Stimulated activated CD8-positive, alpha-beta memory T cell treated with anti-CD3 and anti-CD28 coated beads, Interleukin-4, amount 100 ng/mL, for 48 hours (primary cell): ENCODE measurements at regions not wholly inside any gene's neighbourhood (a gene's known extent, or its start where the extent isn't known, plus 50 kb on each side); places are given as distances from the start of the nearest gene placed in this dataset.

ENCODE experiments used
- DNase-seq: peaks from one replicate; pipeline ENCODE4 v3.0.0-alpha.2; 2020

- no peak for DNase-seq
Observed at GRCh38 chr2:236317938-236318396, 53.8 kb upstream of the ASB18 start.

GRCh38 chr2:236318401-236318800 lies 54.2 kb upstream of the ASB18 start:
- no peak for DNase-seq

GRCh38 chr2:236319036-236319435 lies 54.8 kb upstream of the ASB18 start:
- DNase-seq, result no peak

- no peak for DNase-seq
Observed at GRCh38 chr2:236321415-236321814, 57.2 kb upstream of the ASB18 start.

GRCh38 chr2:236333417-236334121 lies 69.4 kb upstream of the ASB18 start:
- no peak for DNase-seq

GRCh38 chr2:236334122-236334876 lies 70.1 kb upstream of the ASB18 start:
- DNase-seq, result no peak

- DNase-seq, result no peak
Observed at GRCh38 chr2:236335696-236336574, 71.7 kb upstream of the ASB18 start.

- no peak for DNase-seq
Observed at GRCh38 chr2:236336575-236337464, 72.6 kb upstream of the ASB18 start.

- no peak for DNase-seq
Observed at GRCh38 chr2:236337465-236338325, 73.5 kb upstream of the ASB18 start.

GRCh38 chr2:236338495-236339184 lies 74.4 kb upstream of the ASB18 start:
- no peak for DNase-seq

GRCh38 chr2:236340251-236340650 lies 76.0 kb upstream of the ASB18 start:
- no peak for DNase-seq

- DNase-seq, result no peak
Observed at GRCh38 chr2:236341067-236341466, 76.9 kb upstream of the ASB18 start.

GRCh38 chr2:236341721-236342120 lies 77.5 kb upstream of the ASB18 start:
- DNase-seq, result no peak

GRCh38 chr2:236342507-236342906 lies 78.3 kb upstream of the ASB18 start:
- DNase-seq, result no peak

- no peak for DNase-seq
Observed at GRCh38 chr2:236342951-236343350, 78.7 kb upstream of the ASB18 start.

GRCh38 chr2:236343400-236344161 lies 79.4 kb upstream of the ASB18 start:
- peak; percentile 48 for DNase-seq

- DNase-seq, result no peak
Observed at GRCh38 chr2:236344446-236344845, 80.2 kb upstream of the ASB18 start.

GRCh38 chr2:236345081-236345714 lies 81.0 kb upstream of the ASB18 start:
- DNase-seq, result no peak

- DNase-seq, result no peak
Observed at GRCh38 chr2:236346366-236346765, 82.2 kb upstream of the ASB18 start.
